NCI-H748 treated with DMSO at 0.1 percent for 48 hours (cell line): ENCODE measurements at regions not wholly inside any gene's neighbourhood (a gene's known extent, or its start where the extent isn't known, plus 50 kb on each side); places are given as distances from the start of the nearest gene placed in this dataset.

ENCODE experiments used
- DNase-seq: peaks from one replicate; lab custom pipeline; 2025; lab: John Stamatoyannopoulos, UW

DNA sequence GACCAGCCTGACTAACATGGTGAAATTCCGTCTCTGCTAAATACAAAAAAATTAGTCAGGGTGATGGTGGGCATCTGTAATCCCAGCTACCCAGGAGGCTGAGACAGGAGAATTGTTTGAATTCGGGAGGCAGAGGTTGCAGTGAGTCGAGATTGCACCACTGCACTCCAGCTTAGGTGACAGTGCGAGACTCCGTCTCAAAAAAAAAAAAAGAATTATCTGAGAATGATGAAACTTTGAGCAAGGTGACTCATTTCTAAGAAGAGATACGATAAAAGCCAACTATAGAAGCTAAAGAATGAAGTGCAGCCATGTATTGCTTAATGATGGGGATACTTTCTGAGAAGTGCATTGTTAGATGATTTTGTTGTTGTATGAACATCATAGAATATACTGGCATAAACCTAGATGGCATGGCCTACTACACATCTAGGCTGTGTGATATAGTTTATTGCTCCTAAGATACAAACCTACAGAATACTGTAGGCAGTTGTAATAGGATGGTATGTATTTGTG, 64.7 kb downstream of the SNRPE start:
- DNase-seq = no peak

DNA sequence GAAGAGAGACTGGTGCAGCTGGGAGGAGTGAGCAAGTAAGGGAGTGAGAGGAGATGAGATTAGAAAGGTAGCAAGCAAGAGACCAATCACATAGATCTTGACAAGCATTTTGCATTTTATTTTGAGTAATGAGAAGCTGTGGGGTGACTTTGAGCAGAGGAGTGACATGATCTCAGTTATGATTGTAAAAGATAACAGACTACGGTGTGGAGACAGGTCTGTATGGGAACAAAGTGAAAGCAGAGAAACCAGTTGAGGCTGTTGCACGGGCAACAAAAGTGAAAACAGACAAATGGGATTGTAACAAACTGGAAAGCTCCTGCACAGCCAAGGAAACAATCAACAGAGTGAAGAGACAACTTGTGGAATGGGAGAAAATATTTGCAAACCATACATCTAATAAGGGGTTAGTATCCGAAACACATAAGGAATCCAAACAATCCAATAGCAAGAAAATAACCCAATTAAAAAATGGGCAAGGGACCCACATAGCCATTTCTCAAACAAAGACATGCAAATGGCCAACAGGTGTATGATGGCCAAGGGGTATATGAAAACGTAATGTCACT, 68.4 kb downstream of the SNRPE start:
- no peak for DNase-seq

DNA sequence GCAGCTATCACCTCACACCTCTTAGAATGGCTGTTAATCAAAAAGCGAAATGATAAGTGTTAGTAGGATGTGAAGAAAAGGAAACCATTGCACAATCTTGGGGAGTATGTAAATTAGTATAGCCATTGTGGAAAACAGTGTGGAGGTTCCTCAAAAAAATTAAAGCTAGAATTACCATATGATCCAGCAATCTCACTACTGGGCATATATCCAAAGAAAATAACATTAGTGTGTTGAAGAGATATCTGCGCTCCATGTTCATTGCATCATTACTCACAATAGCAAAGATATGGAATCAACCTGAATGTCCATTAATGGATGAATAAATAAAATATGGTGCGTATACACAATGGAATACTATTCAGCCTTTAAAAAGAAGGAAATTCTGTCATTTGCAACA, 68.9 kb downstream of the SNRPE start:
- DNase-seq = no peak

- DNase-seq = no peak
These were observed 70.6 kb downstream of the SNRPE start for GRCh38 chr1:203931953-203932352.

DNA sequence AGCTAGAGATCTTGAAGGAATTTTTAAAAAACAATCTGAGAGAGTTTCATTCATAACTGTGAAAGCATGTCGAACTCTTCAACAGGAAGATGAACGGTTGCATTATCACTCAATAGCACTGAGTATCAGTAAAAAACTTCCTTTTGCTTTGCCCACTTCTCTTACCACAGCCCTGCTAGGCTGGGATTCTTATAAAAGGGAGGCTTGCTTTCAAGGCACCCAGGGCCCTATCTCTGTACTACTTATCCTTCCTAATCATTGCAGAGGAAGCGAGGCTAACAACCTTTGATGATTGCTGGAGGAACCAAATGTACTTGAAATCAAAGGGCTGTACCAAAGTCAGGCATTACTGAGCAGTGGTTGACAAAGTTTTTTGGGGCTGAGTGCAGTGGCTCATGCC, 71.2 kb downstream of the SNRPE start:
- DNase-seq = no peak

- no peak for DNase-seq
These were observed 72.6 kb downstream of the SNRPE start for GRCh38 chr1:203934027-203934426.

- DNase-seq = no peak
These were observed 73.3 kb downstream of the SNRPE start for GRCh38 chr1:203934651-203935050.

DNA sequence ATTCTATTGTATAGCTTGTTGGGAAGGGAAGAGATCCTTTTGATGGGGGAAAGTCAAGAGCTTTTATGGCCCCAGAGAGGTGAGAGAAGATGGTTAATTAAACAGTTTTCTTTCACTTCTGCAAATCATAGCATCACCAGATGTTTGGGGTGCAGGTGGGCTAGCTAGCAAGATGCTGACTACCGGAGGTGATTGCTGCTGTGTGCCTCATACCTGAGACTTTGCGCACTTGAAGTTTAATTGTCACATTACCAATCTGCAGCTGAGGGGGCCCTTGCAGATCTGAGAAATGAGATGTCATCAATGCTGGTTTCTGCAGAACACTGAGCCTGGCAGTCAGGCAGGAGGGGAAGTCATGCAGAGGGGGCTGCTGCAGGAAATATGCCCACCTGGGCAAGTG, 73.9 kb downstream of the SNRPE start:
- no peak for DNase-seq

GRCh38 chr1:203937678-203938330, 76.4 kb downstream of the SNRPE start:
- no peak for DNase-seq

DNA sequence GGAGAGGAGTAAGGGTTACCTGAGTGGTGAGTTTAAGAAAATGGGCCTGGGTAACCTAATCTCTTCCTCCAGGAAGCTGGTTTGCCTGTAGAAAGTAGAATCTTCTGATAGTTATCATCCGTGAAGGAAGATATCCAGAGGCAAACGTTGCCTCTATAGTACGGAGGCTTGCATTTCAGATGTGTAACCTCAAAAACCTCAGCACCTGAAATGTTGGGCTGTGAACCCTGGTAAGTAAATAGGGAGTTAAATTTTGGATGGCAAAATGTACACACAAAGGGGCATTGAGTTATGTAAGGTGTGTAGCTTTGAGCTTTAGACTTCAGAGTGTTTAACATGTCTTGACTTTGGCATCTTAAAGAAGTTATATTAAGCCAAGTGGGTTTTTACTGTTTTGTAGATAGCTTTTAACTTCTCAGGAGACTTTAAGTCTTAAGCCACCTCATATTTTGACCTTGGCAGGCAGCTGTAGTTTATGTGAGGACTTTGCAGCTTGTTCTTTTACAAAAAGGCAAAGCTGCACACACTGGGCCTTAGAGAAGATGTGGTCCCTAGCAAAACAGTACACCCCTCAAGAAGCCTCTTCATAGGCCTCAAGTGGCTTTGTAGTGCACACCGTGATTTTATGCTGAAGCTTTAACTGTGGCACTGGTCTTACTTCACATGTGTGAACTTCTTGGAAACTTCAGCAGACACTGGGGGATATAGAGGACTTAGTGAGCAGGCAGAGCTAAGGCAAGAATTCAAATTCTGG, 83.4 kb downstream of the SNRPE start:
- DNase-seq = no peak

DNA sequence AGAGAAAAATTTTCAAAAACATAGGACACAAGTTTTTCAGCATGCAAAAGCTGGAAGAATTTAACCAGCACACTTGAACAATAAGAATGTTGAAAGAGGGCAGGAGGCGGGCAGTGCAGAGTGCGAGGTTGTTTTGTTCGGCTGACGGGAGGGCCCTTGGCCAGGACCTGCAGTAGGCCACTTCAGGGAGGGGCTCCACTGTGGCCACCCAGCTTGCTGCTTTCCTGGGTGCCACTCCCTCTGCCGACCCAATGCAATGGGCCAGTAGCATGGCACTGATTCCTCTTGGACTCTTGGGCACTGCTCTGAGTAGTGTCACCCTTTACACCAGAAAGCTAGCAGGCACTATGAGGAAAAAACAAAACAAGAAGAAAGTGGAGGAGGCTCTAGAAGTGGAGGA, 92.9 kb downstream of the SNRPE start:
- no peak for DNase-seq

DNA sequence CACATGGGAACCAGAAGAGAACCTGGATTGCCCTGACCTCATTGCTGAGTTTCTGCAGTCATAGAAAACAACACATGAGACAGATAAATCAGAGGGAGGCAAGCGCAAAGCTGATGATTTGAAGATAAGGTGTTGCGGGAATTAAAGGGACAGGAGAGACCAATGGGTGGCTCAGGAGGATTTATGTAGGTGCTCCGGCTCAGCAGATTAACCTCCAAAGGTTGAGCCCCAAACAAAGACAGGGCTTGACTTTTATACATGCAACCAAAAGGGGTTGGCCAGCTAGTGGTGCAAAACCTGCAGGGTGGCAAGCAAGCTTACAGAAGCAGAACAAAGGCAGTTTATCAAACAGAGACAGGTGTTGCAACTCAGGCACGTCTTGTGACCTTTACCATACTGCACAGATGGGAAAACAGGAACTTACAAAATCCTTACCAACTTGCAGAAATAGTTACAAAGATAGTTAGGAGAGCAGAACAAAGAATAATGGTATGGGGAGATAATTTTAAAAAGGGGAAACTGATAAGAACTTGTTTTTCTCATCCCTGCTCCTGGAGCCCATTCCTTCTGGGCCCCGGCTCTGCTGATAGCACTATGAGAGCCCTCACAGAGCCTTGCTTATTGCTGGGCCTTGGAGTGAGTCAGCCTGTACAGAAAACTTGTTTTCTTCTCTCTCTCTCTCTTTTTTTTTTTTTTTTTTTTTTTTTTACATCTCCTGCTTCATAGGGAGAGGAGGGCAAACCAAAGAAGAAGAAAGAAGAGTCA, 93.6 kb downstream of the SNRPE start:
- DNase-seq = no peak

- no peak for DNase-seq
These were observed 104.2 kb upstream of the SOX13 start for GRCh38 chr1:203968761-203969160.

GRCh38 chr1:203969846-203970245, 103.1 kb upstream of the SOX13 start:
- DNase-seq = no peak

DNA sequence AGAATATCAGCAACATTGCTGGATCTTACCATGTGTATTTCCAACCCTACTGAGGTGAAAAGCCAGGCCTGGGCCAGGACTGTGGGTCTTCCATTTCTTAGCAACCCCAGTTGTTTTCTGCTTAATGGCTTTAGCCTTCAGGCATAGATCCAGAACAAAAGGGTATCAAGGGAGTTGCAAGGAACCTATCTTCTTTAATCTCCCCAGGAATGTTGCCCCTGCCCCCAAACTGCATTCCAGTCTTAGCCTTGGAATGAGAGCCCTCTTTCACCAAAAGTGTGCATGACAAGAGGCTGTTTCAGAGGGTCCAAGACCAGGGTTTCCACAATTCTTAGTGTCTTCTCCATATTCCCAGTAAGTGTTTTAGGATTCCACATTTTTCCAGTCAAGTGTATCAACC, 87.9 kb upstream of the SOX13 start:
- DNase-seq = no peak

- no peak for DNase-seq
These were observed 87.2 kb upstream of the SOX13 start for GRCh38 chr1:203985676-203986075.

DNA sequence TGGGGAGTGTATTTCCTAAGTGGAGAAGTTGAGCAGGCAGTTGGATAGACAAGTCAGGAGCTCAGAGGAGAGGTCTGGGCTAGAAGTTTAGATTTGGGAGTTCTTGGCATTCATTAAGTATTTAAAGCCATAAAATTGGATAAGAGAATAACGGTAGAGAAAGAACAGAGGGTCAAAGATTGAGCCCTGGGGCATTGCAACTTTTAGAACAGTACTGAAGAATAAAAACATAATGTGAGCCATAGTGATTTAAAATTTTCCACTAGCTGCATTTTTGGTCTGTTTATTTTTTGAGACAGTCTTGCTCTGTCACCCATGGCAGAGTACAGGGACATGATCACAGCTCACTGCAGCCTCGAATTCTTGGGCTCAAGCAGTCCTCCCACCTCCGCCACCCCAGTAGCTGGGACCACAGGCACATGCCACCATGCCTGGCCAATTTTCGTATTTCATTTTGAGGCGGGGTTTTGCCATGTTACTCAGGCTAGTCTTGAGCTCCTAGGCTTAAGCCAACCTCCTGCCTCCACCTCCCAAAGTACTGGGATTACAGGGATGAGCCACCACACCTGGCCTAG, 85.9 kb upstream of the SOX13 start:
- no peak for DNase-seq

DNA sequence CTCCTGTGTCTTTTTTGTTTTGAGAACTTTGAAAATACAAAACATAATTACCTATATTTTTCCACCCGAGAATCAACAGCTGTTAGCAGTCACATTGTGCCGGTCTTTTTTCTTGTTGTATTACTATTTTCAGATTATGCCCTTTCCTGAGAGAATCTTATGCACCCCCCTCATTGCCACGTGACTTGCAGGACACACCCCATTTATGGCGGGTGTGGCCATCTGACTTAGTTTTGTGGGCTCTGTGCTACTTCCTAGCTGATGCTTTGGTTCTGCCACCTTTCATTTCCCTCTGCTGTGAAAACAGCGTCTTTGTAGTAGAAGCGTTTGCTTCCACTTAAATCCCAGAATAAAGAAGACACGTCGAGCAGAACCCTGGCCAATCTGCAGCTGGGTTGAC, 82.8 kb upstream of the SOX13 start:
- DNase-seq = no peak

- DNase-seq = no peak
These were observed 80.5 kb upstream of the SOX13 start for GRCh38 chr1:203992440-203992839.

GRCh38 chr1:203993256-203993655, 79.7 kb upstream of the SOX13 start:
- DNase-seq = no peak

- DNase-seq = no peak
These were observed 77.7 kb upstream of the SOX13 start for GRCh38 chr1:203995228-203995627.

GRCh38 chr1:203996126-203996525, 76.8 kb upstream of the SOX13 start:
- DNase-seq = peak; percentile 46
